G401 (cell line): ENCODE measurements at regions not wholly inside any gene's neighbourhood (a gene's known extent, or its start where the extent isn't known, plus 50 kb on each side); places are given as distances from the start of the nearest gene placed in this dataset.

Experiments used
- DNase-seq: peaks from one replicate; pipeline ENCODE4 v3.0.0-alpha.2; 2015; ENCODE audit warnings: low spot score
- in situ Hi-C: cut with HindIII; loops from 2 replicates; pipeline ENCODE4 v1.10.0; 2016; ENCODE audit warnings: low sequenced_read_pairs, mixed read lengths

DNA sequence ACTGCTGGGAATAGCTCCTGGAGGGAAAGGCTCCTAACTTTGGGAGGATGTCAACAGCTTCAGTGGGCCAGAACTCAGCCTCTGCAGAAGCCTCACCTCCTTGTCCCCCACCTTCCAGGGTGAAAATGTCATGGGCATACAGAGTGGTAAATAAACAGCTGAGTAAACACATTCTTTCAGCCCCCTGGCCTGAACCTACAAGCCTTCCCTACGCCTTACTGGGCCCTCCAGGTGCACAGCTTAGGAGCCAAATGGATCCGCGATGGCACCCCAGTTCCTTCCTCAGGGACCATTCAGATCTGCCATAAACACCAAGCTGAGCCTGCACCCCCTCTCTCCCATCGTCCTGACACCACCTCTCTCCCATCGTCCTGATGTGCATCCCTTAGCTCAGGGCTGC is 126.2 kb upstream of the IGF1R start:
- DNase-seq: no peak
- in situ Hi-C loops: no loop called here

DNA sequence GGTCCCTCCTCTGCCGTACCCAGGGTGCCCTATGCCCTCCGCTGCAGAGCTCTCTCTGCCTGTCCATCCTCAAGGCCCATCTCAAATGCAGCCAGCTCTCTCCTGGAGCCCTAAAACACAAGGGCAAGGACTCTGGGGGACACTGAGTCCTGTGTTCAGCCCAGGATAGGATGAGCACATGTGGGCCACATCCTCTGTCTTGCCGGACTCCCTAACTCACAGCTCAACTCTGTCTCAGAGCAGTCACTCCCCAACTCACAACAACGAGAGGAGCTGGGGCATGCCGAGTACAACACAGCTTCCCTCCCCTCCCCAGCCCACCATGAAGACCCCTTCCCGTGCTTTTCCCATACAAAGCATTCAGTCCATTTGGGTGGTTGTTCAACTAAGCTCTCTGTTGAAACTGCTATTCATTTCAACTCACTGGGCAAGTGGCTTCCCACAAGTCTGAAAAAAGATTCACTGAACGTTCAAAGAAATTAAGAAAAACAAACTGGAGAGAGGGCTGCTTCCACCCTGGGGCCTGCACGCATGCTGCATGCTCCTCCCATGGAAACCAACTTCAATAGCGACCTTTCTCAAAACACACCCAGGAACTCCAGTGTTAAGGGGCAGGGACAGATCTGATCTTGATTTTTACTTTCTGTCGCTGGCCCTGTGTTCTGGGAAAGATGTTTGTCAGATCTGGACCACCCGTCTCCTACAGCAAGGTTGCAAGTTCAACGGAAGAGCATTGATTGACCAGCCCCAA is 124.3 kb upstream of the IGF1R start:
- in situ Hi-C loops: no loop called here
- DNase-seq: no peak

DNA sequence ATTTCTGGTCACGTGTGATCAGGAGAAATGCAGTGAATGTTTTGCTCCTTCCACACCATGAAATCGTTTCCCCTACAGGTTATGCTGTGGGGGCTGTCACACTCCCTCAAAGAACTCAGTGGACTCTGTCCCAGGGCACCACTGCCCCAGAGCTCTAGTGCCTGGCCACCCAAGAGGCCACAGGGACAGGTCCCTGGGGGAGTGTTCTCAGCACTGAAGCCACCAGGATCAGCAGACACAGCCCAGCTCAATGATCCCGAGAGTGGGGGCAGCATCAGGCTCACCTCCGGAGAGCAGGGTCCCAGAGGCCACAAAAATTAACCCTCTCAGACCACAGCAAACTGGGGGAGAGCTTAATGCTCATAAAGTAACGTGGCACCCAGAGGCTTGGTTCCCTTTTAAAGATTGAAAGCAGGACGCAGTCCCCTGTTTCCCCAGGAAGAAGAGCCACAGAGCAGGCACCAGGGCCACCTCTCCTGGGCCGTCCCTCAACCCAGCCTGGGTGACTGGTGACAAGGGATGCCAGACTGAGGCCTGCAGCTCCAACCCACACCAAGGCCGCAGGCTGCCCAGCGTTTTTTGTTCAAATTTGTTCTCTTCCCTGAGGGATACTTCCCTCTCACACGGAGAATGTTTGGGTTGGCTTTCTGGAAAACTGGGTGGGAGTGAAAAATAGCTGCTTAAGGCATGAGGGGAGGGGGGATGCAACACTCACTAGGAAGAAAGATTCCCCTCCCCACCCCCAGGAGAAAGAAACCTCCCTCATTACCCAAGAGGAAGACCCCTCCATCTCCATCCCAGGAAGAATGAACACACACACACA is 123.3 kb upstream of the IGF1R start:
- in situ Hi-C loops: no loop called here
- DNase-seq: no peak

DNA sequence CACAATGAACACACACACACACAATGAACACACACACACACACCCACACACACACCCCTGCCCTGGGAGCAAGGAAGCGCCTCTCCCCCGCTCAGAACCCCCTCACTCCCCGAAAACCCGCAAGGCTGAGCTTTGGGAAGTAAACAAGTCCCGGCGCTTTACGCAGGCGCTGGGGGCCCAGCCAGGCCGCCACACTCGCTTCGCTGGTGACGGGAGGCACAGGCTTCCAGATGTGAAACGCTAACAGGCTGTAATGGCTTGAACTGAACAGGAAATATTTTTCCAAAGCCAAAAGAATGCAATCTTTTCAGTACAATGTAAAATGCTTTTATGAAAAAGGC is 122.7 kb upstream of the IGF1R start:
- DNase-seq: no peak
- in situ Hi-C loops: no loop called here

DNA sequence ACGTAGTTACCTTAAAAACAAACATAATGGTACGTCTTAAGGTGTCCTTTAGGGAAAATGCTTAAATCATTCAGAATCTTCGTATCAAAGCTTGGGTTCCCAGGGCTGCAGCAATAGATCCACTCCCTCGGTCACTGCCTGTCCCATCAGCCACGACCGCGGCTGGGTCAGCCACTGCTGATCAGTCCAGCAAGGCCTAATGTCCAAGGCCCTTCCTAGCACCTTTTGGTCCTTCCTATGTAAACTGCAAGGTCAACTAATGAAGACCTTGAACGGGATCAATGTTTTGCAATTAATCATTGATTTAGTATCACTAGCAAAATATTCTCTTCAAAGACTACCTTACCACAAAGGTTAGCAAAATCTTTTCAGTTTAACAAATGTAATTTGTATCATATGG is 122.2 kb upstream of the IGF1R start:
- DNase-seq: no peak
- in situ Hi-C loops: no loop called here

DNA sequence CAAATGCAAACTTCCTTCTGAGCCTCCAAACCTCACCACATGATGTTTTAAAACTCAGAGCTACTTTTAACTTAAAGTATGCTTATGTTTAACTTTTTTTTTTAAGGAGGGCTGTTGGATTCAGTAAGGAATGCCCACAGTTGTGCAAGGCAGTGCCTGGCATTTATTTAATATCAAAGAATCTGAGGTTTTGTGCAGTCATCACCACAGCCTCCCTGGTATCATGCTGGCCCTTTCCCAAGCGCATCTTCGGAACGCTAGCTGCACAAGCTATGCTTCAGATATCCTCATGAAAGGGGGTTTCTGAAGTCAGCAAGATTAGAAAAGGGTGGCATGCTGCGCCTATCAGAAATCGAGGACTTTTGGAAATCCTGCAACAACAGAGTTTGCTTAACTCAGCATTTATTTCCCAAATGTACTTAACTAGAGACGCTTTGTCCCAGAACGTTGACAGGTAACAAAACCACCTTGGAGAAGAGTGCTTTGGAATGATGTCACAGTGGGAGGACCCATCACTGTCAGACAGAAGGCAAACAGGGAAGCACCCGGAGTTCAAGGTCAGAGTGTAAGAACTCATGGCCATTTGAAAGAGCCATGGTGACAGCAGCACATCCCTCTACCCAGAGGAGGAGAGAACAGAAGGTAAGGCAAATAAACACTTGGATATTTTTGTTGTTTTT is 120.2 kb upstream of the IGF1R start:
- DNase-seq: no peak
- in situ Hi-C loops: no loop called here

DNA sequence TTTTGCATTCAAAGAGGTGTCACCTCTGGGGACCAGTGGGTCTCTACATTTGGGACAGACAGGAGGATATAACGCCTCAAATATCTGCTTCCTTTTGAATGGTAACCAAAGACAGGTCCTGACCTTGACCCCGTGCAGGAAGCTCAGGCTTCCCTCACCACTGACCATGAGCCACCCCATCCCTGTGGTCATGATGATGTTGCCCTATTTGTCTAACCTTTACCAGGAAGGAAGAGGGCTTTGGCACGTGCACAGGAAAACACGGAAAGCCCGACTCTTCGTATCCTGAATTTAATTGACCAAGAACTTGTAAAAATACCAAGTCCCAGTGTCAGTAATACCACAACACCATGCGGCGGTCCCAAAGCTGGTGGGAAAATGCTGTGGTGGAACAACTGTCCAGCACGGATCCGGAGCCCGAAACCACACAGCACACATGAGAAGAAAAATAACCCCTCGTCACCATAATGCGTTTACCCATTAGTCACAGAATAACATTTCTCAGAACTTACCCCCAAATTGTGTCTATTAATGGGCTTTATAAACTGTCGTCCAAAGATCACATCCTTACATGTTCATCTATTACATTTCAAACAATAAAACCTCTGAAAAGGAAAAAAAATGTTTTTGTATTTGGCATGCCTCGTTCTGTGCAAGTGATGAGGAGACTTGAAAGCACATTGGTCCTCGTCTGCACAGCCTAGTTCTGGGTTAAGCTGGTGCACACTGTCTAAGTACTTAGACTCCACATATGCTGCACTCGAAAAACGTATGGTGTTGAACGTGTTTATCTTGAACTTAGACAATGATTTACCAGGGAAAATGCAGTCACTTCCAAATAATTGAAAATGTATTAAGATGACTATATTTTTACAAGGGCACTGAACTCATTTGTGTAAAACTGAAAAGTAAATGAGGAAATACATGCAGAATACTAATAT is 118.9 kb upstream of the IGF1R start:
- in situ Hi-C loops: no loop called here
- no peak for DNase-seq

DNA sequence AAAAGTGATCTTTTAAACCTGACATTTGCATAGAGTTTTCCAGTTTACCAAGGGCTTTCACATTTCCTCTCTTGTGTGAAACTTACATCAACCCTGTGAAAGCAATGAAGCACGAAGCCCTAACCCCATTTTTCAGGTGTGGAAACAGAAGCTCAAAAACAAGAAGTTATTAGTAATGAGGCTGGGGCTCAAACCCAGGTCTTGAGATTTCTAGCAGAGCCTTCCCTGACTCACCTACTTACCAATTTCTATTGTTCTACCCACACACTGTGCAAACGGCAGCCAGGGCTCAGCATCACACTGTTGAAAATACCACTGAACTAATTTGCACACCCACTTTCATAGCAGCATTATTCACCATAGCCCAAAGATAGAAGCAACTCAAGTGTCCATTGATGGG is 117.8 kb upstream of the IGF1R start:
- in situ Hi-C loops: no loop called here
- DNase-seq: no peak

DNA sequence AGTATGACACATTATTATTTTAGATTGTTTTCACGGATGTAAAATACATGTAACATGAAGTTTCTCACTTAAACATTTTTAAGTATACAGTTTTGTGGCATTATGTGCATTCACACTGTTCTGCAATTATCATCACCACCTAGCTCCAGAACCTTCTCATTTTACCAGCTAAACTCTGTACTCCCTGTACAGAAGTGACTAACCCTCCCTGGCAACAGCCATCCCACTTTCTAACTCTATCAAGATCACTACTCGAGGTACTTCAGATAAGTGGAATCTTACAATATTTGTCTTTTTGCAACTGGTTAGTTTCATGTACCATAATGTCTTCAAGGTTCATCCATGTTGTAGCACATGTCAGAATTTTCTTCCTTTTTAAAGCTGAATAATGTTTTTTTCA is 116.3 kb upstream of the IGF1R start:
- in situ Hi-C loops: no loop called here
- DNase-seq: no peak

DNA sequence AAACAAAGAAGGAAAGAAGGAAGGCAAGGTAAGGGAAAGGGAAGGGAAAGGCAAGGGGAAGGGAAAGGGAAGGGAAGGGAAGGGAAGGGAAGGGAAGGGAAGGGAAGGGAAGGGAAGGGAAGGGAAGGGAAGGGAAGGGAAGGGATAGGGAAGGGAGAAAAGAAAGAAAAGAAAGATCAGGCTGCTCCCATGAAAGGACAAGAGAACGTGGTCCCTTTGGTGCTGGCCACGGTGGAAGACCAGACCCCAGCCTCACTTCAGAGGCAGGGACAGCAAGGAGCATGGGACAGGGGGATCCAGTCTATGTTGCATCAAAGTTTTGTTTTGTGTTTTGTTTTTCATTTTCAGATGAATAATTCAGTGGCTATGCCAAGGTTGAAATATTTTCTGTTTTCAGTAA is 111.4 kb upstream of the IGF1R start:
- in situ Hi-C loops: no loop called here
- DNase-seq: no peak

DNA sequence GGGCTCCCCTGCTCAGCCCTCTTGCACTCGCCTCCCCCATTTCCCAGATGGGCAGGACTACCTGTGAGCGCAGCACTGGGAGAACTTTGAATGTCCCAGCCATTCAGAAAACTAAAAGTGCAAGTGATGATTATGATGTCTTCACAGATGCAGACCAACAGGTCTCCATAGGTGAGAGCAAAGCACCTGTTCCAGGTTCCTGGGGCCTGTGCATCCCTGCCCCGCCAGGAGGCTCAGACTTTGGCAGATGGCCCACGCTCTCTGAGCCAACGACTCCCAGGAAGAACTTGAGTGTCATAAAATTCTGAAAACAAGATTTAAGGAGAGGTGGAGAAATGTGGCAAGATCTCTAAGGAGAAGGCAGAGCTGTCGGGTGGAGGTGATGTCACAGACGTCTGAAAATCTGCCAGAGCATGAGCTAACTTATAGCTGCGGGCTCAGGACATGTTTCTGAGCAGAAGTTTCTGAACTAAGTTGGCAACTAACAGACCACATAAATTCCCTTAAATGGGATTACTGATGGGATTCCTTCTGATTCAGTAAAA is 110.8 kb upstream of the IGF1R start:
- no peak for DNase-seq
- in situ Hi-C loops: no loop called here

DNA sequence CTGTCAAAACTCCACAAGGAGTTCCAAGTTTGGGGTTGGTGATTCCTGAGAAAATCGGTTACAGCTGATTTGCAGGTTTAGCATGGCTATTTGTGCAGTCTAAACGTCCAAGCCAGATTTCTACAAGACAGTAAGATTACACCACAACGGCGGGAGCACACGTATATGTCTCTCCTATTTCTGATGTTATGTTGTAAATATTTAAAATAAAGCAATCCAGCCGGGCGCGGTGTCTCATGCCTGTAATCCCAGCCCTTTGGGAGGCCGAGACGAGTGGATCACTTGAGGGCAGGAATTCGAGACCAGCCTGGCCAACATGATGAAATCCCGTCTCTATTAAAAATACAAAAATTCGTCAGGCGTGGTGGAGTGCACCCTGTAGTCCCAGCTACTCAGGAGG is 106.8 kb upstream of the IGF1R start:
- in situ Hi-C loops: no loop called here
- no peak for DNase-seq

DNA sequence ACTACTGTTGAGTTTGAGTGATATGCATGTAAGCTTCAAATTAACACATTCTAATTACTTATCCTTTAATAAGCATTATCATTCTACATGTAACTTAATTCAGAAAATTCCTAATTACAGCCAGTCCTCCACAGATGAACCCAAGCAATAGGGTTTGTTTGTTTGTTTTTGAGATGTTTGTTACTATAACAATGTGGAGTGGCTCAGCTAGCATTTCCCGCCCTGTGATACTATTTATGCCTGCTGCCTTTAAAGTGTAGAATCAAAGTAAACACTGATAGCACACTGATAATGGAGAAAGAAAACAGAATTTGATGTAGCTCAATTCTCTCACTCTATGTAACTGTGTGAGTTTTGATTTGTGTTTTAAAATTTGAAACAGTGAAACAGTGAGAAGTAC is 105.1 kb upstream of the IGF1R start:
- no peak for DNase-seq
- in situ Hi-C loops: no loop called here

DNA sequence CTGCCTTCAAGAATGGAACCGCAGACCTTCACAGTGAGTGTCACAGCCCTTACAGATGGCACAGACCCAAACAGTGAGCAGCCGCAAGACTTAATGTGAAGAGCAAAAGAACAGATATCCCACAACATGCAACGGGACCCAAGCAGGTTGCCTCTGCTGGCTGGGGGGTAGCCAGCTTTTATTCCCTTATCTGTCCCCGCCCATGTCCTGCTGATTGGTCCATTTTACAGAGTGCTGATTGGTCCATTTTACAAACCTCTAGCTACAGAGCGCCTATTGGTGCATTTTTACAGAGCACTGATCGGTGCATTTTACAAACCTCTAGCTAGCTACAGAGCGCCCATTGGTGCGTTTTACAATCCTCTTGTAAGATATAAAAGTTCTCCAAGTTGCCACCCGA is 102.0 kb upstream of the IGF1R start:
- in situ Hi-C loops: no loop called here
- DNase-seq: no peak

DNA sequence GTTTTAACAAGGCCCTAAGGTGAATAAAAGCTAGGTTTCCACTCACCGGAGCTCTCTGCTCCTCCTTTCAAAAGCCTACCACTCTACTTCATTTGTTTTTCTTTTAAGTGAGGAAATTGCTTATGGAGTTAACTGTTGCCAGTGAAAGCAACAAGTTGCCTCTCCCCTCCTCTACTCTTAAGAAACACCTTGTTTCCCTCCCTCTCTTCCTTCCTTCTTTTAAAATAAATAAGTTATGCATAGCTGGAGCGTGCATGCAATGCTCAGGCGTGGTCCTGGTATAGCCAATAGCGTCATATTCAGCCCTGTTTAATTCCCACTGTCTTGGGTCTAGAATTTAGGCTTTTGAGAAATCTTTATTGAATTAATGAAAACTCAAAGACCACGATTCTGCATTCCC is 101.1 kb upstream of the IGF1R start:
- in situ Hi-C loops: no loop called here

DNA sequence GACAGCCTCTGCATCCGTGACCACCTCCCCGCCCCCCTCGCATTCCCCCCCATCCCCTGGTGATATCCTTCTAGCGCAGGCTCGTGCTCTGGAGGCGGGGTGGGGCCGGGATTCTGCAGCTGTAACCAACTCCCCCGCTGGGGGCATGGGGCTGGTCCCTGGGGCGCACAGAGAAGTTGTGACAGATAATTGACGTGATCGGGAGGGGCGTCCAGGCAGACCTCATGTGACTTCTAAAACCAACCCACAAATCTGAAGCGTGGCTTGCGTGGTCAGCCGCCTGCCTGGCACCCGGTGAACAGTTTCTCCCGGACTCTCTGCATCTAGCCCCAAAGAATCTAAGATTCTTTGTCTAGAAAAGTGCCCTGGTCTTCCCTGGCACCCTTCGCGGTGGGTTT is 100.6 kb upstream of the IGF1R start:
- no peak for DNase-seq
- in situ Hi-C loops: no loop called here

More for the DNA sequence above, 101.1 kb upstream of the IGF1R start:
- no peak for DNase-seq

DNA sequence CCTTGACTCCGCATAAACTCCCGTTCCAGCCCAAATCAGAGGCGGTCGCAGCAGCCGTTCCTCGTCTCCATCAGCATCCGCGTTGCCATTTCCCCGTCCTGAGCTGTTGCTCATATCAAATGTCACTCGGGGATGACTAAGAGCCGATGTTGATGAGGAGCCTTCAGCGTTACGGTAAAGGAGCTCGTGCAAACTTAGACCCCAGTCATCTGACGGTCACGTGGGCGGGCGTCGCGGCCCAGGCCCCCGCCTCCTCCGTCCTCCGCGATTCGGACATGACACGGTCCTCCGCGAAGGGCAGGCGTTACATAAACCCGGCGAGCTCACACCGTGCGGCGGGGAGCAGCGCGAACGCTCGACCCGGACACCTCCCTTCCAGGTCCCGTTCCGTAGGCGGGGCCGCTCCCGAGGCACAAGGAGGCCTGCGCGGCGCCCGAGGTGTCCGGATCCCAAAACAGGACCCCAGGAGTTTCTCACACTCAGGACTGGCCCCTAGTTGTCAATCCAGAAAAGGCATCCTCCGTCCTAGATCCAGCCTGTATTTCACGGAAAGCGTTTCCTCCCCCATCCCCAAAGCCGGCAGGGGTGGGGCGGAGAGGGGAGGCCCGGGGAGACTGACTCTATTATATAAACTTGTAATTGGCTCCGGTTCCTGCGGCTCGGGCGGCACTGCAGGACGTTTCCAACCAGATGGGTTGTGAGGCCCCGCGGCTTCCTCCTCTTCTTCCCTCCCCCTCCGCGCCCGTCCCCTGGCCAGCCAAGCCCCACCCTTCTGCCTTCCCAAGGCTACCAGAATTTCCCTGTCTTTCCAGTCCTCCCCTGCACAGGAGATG is 100.0 kb upstream of the IGF1R start:
- in situ Hi-C loops: no loop called here
- DNase-seq: peak; percentile 46

DNA sequence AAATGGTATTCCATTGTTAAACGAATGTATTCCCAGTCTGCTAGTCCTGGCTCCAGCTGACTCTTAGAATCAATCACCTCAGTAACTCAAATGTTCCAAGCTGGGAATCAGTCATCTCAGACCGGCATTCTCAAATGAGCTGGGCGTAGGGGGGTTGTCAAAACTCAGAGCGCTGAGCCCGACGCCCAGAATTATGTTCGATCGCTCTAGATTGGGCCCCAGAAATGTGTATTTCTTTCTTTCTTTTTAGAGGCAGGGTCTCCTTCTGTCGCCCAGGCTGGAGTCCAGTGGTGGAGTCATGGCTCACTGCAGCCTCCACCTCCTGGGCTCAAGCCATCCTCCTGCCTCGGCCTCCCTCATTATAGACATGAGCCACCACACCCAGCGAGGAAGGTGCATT is 99.3 kb upstream of the IGF1R start:
- in situ Hi-C loops: no loop called here
- no peak for DNase-seq
